GM12873 (cell line): ENCODE measurements at regions not wholly inside any gene's neighbourhood (a gene's known extent, or its start where the extent isn't known, plus 50 kb on each side); places are given as distances from the start of the nearest gene placed in this dataset.

Source experiments
- TF ChIP-seq, protein P1 (sequence below): IDR thresholded peaks from 2 replicates; pipeline ENCODE4 v1.5.1; 2012; ENCODE audit warnings: low read depth, mild to moderate bottlenecking, moderate library complexity, low read length, control low read depth; ENCODE audit not compliant: insufficient read depth; ENCODE audit errors: missing control alignments

DNA sequence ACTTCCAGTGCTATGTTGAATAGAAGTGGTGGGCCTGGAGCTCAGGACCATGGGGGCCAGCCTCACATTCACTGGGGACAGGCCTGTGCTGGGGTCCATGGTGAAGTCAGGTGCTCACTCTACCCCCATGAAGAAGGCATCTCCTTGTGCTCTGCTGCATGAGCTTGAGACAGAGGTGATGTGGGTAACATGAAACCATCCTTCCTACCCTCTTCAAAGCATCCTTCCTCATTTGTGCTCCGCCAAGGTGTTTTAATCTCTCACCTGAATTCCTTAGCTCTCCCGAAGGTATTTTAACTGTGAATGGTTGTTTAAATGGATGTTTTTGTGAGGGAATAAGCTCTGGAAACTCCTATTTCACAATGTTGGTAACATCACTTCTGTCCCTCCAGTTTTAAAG, 209.6 kb upstream of the PCSK2 start:
- TF ChIP-seq, protein P1, sequence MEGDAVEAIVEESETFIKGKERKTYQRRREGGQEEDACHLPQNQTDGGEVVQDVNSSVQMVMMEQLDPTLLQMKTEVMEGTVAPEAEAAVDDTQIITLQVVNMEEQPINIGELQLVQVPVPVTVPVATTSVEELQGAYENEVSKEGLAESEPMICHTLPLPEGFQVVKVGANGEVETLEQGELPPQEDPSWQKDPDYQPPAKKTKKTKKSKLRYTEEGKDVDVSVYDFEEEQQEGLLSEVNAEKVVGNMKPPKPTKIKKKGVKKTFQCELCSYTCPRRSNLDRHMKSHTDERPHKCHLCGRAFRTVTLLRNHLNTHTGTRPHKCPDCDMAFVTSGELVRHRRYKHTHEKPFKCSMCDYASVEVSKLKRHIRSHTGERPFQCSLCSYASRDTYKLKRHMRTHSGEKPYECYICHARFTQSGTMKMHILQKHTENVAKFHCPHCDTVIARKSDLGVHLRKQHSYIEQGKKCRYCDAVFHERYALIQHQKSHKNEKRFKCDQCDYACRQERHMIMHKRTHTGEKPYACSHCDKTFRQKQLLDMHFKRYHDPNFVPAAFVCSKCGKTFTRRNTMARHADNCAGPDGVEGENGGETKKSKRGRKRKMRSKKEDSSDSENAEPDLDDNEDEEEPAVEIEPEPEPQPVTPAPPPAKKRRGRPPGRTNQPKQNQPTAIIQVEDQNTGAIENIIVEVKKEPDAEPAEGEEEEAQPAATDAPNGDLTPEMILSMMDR, result no peak

GRCh38 chr20:17021481-17021880, 205.4 kb upstream of the PCSK2 start:
- TF ChIP-seq, protein P1, result no peak

DNA sequence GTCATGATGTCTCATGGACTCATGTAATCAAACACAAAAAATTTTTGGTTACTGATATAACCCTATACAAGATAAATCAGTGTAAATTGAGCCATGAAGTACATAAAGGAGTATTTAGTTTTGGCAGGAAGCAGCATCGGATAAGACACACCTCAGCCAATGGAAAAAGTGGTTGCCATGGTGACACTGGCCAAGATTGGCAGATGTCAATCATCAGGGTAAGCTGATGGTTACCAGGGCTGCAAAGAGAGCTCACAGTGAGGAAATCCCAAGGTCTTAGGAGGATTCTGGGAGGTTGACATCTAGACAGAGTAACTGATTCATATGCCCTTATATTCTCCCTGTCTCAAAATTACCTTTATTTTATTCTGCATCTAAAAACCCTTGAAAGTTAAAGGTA, 203.8 kb upstream of the PCSK2 start:
- TF ChIP-seq, protein P1, result no peak

DNA sequence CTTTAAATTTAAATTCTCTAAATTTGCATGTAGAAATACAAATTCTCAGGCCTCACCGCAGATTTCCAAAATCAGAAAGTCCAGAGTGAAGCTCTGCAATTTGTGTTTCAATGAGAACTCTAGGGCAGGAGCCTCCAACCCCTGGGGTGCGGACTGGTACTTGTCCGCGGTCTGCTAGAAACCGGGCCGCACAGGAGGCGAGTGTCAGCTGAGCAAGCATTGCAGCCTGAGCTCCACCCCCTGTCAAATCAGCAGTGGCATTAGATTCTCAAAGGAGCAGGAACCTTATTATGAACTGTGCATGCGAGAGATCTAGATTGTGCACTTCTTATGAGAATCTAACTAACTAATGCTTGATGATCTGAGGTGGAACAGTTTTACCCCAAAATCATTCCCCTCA, 203.0 kb upstream of the PCSK2 start:
- TF ChIP-seq, protein P1, result no peak

- TF ChIP-seq, protein P1, result no peak
Measured at GRCh38 chr20:17024513-17025119, 202.2 kb upstream of the PCSK2 start.

- TF ChIP-seq, protein P1, result no peak
Measured at GRCh38 chr20:17026346-17026745, 200.5 kb upstream of the PCSK2 start.

DNA sequence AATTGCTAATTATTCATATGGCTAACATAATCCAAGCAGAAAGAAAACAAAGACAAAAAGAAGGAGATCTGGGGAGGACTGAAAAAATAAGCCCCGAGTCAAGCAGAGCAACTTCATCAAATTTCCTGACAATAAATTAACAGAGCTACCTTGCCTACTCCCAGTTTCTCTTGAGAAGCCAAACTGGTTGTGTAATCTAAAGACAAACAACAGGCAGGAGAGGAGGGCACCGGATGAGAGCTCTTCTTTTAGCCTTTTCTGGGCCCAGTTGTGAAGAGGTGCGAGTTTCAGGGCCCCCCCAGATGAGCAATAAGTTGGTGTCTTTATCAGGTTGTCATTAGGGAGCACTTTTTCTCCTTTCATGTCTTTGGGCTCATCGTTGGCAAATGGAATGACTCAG, 197.1 kb upstream of the PCSK2 start:
- TF ChIP-seq, protein P1, result no peak
